ENCODE measurements at regions not wholly inside any gene's neighbourhood (a gene's known extent, or its start where the extent isn't known, plus 50 kb on each side); places are given as distances from the start of the nearest gene placed in this dataset.
"Not testable (repeated sequence)": the region's sequence is repeated elsewhere in the genome, so short reads cannot be mapped to it uniquely, and the experiment has no call there.

GRCh38 chr1:5620997-5621396 lies 371.2 kb downstream of the NPHP4 start:
- no peak for DNase-seq

- no peak for DNase-seq
Measured at GRCh38 chr1:5620418-5620817, 371.8 kb downstream of the NPHP4 start.

GRCh38 chr1:5619469-5619868 lies 372.8 kb downstream of the NPHP4 start:
- no peak for DNase-seq

GRCh38 chr1:5617546-5617945 lies 374.7 kb downstream of the NPHP4 start:
- DNase-seq, result no peak

GRCh38 chr1:5617179-5617520 lies 375.1 kb downstream of the NPHP4 start:
- no peak for DNase-seq

- no peak for DNase-seq
Measured at GRCh38 chr1:5616366-5617178, 375.7 kb downstream of the NPHP4 start.

GRCh38 chr1:5615076-5615475 lies 377.1 kb downstream of the NPHP4 start:
- DNase-seq, result no peak

- no peak for DNase-seq
Measured at GRCh38 chr1:5613900-5614299, 378.3 kb downstream of the NPHP4 start.

GRCh38 chr1:5611851-5612250 lies 380.4 kb downstream of the NPHP4 start:
- no peak for DNase-seq

- DNase-seq, result no peak
Measured at GRCh38 chr1:5611431-5611830, 380.8 kb downstream of the NPHP4 start.

- no peak for DNase-seq
Measured at GRCh38 chr1:5610432-5610831, 381.8 kb downstream of the NPHP4 start.

GRCh38 chr1:5603353-5604104 lies 388.7 kb downstream of the NPHP4 start:
- no peak for DNase-seq

- DNase-seq, result not testable (repeated sequence)
Measured at GRCh38 chr1:5602718-5603117, 389.5 kb downstream of the NPHP4 start.

GRCh38 chr1:5601516-5601915 lies 390.7 kb downstream of the NPHP4 start:
- no peak for DNase-seq

- no peak for DNase-seq
Measured at GRCh38 chr1:5599541-5599940, 392.7 kb downstream of the NPHP4 start.

GRCh38 chr1:5598824-5599395 lies 393.3 kb downstream of the NPHP4 start:
- DNase-seq, result no peak

- DNase-seq, result no peak
Measured at GRCh38 chr1:5597991-5598823, 394.0 kb downstream of the NPHP4 start.

GRCh38 chr1:5597171-5597850 lies 394.9 kb downstream of the NPHP4 start:
- DNase-seq, result no peak

- no peak for DNase-seq
Measured at GRCh38 chr1:5596651-5597050, 395.6 kb downstream of the NPHP4 start.

GRCh38 chr1:5595531-5596170 lies 396.6 kb downstream of the NPHP4 start:
- DNase-seq, result no peak

- no peak for DNase-seq
Measured at GRCh38 chr1:5594056-5594956, 397.9 kb downstream of the NPHP4 start.
